ENCODE measurements at regions not wholly inside any gene's neighbourhood (a gene's known extent, or its start where the extent isn't known, plus 50 kb on each side); places are given as distances from the start of the nearest gene placed in this dataset.

- TF ChIP-seq, protein P1, sequence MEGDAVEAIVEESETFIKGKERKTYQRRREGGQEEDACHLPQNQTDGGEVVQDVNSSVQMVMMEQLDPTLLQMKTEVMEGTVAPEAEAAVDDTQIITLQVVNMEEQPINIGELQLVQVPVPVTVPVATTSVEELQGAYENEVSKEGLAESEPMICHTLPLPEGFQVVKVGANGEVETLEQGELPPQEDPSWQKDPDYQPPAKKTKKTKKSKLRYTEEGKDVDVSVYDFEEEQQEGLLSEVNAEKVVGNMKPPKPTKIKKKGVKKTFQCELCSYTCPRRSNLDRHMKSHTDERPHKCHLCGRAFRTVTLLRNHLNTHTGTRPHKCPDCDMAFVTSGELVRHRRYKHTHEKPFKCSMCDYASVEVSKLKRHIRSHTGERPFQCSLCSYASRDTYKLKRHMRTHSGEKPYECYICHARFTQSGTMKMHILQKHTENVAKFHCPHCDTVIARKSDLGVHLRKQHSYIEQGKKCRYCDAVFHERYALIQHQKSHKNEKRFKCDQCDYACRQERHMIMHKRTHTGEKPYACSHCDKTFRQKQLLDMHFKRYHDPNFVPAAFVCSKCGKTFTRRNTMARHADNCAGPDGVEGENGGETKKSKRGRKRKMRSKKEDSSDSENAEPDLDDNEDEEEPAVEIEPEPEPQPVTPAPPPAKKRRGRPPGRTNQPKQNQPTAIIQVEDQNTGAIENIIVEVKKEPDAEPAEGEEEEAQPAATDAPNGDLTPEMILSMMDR (IDR thresholded peaks at IDR 0.05) = no peak
- no peak for TF ChIP-seq FOXM1 (IDR thresholded peaks at IDR 0.05; ENCODE audit: low read depth)
- TF ChIP-seq MAX (IDR thresholded peaks at IDR 0.05; ENCODE audit: low read depth) = no peak
- TF ChIP-seq POLR2AphosphoS5 (IDR thresholded peaks at IDR 0.05; ENCODE audit: low read depth, low read length) = no peak
- TF ChIP-seq, protein P2, sequence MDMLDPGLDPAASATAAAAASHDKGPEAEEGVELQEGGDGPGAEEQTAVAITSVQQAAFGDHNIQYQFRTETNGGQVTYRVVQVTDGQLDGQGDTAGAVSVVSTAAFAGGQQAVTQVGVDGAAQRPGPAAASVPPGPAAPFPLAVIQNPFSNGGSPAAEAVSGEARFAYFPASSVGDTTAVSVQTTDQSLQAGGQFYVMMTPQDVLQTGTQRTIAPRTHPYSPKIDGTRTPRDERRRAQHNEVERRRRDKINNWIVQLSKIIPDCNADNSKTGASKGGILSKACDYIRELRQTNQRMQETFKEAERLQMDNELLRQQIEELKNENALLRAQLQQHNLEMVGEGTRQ (IDR thresholded peaks at IDR 0.05; ENCODE audit: borderline replicate concordance, low read depth, low read length) = no peak
- no peak for TF ChIP-seq FOSL2 (IDR thresholded peaks at IDR 0.05; ENCODE audit: borderline replicate concordance, low read depth)
- TF ChIP-seq YY1 (IDR thresholded peaks at IDR 0.05; ENCODE audit: low read depth) = no peak
- no peak for TF ChIP-seq GABPA (IDR thresholded peaks at IDR 0.05; ENCODE audit: low read depth)
Measured at GRCh38 chr3:162170581-162170980, 674.0 kb downstream of the OTOL1 start.
